CD8-positive, alpha-beta memory T cell (primary cell): ENCODE measurements at regions not wholly inside any gene's neighbourhood (a gene's known extent, or its start where the extent isn't known, plus 50 kb on each side); places are given as distances from the start of the nearest gene placed in this dataset.

ENCODE experiments used
- CTCF ChIA-PET: fragments of 350-600 bp; sonication (Branson Sonifier 250); formaldehyde crosslinking; loops from one replicate; lab custom pipeline; 2021; ENCODE audit warnings: antibody characterized with exemption; lab: Charles Lee
- POLR2A ChIA-PET: fragments of 350-600 bp; sonication (Branson Sonifier 250); formaldehyde crosslinking; loops from one replicate; lab custom pipeline; 2021; ENCODE audit warnings: antibody characterized with exemption; lab: Charles Lee
- DNase-seq, 5 donors: peaks; one replicate each; pipeline versions ENCODE4 v3.0.0 to v3.0.0-alpha.2; 2020 to 2022; ENCODE audit warnings: mixed read lengths in 1 of 5
- H3K27ac ChIP-seq: one replicate; pipeline ENCODE4 v1.7.0; 2013; ENCODE audit warnings: low read depth, mild to moderate bottlenecking, low read length, moderate library complexity
- H3K27me3 ChIP-seq: 2 replicates; pipeline ENCODE4 v1.7.0; 2013; ENCODE audit warnings: low read length, mild to moderate bottlenecking; ENCODE audit not compliant: insufficient read depth, poor library complexity, severe bottlenecking
- H3K36me3 ChIP-seq: 2 replicates; pipeline ENCODE4 v1.7.0; 2013; ENCODE audit warnings: mild to moderate bottlenecking, low read length, moderate library complexity; ENCODE audit not compliant: insufficient read depth
- H3K4me1 ChIP-seq: 2 replicates; pipeline ENCODE4 v1.7.0; 2013; ENCODE audit warnings: mild to moderate bottlenecking, low read length, moderate library complexity; ENCODE audit not compliant: insufficient read depth
- H3K4me3 ChIP-seq: 2 replicates; pipeline ENCODE4 v1.7.0; 2013; ENCODE audit warnings: mild to moderate bottlenecking, low read length
- H3K9me3 ChIP-seq: 2 replicates; pipeline ENCODE4 v1.7.0; 2013; ENCODE audit warnings: mild to moderate bottlenecking, low read length
- H3K27ac Mint-ChIP-seq, 8 donors: one replicate each; pipeline ENCODE4 v1.8.0; 2020 to 2021; ENCODE audit warnings: mixed read lengths in 8 of 8, mild to moderate bottlenecking in 6 of 8, inconsistent platforms in 3 of 8, moderate library complexity in 3 of 8
- H3K27me3 Mint-ChIP-seq, 2 donors: one replicate each; pipeline ENCODE4 v1.8.0; 2020 to 2021; ENCODE audit warnings: mixed read lengths in 2 of 2, mild to moderate bottlenecking in 1 of 2, moderate library complexity in 1 of 2
- H3K36me3 Mint-ChIP-seq, 3 donors: one replicate each; pipeline ENCODE4 v1.8.0; 2020 to 2021; ENCODE audit warnings: mixed read lengths in 3 of 3, inconsistent platforms in 1 of 3, mild to moderate bottlenecking in 1 of 3
- H3K4me1 Mint-ChIP-seq, 3 donors: one replicate each; pipeline ENCODE4 v1.8.0; 2020 to 2021; ENCODE audit warnings: mixed read lengths in 3 of 3, inconsistent platforms in 1 of 3, mild to moderate bottlenecking in 1 of 3
- H3K4me3 Mint-ChIP-seq, 7 donors: one replicate each; pipeline ENCODE4 v1.8.0; 2020 to 2021; ENCODE audit warnings: mixed read lengths in 7 of 7, mild to moderate bottlenecking in 6 of 7, moderate library complexity in 4 of 7, inconsistent platforms in 2 of 7
- H3K9me3 Mint-ChIP-seq, 5 donors: one replicate each; pipeline ENCODE4 v1.8.0; 2020 to 2022; ENCODE audit warnings: mixed read lengths in 5 of 5, mild to moderate bottlenecking in 3 of 5, moderate library complexity in 2 of 5, inconsistent platforms in 1 of 5

DNA sequence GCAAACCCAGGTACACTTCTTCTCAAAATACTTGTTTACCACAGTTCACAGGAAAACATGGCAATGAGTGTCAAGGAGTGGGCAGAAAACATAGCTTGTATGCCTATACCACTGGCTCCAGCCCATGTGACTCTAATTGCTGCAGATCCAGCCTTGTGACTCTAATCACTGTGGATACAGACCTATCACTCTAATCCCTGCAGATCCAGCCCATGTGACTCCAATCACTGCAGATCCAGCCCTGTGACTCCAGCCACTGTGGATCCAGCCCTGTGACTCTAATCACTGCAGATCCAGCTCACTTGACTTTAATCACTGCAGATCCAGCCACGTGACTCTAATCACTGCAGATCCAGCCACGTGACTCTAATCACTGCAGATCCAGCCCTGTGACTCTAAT lies 366.3 kb upstream of the IRX4 start:
- Mint-ChIP-seq H3K9me3 (peaks cover 0 to 5% (median 1%) of the 10 kb centered on the region in 5 donors), H3K4me1 (no peaks in the 10 kb centered on the region), H3K27ac (no peak overlapping the region), H3K27me3 (peaks cover 0 to 1% of the 10 kb centered on the region in 2 donors), H3K4me3 (no peak overlapping the region), H3K36me3 (no peaks in the 10 kb centered on the region)
- Histone ChIP-seq H3K27ac (no peak overlapping the region), H3K9me3 (no peaks in the 10 kb centered on the region), H3K27me3 (no peaks in the 10 kb centered on the region), H3K4me3 (no peak overlapping the region), H3K36me3 (no peaks in the 10 kb centered on the region), H3K4me1 (no peaks in the 10 kb centered on the region)
- ChIA-PET CTCF (no interaction called here), POLR2A (no interaction called here)
- DNase-seq, result no peak

DNA sequence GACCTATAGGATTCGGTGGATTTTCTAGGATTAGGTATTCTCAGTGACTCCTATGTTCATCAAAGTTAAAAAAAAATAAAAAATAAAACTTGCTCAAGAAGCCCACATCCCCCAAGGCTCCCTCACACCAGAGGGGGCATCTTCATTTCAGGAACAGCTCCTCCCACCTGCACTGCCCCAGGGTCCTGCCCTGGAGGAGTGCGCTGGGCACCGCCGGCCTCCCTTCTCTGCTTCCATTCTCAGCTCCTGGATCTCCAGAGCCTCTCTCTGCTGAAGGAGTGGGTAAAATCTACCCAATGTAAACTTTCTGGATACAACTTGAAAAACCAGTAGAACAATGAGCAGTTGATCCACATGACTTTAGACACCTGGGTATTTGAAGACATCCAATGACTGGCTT lies 359.8 kb upstream of the IRX4 start:
- ChIA-PET CTCF (no interaction called here), POLR2A (no interaction called here)
- DNase-seq, result no peak
- Mint-ChIP-seq H3K27ac (no peak overlapping the region), H3K4me3 (no peak overlapping the region), H3K4me1 (no peaks in the 10 kb centered on the region), H3K9me3 (peaks cover 0 to 7% (median 1%) of the 10 kb centered on the region in 5 donors), H3K36me3 (no peaks in the 10 kb centered on the region), H3K27me3 (peaks cover 0 to 1% of the 10 kb centered on the region in 2 donors)
- no peaks in the 10 kb centered on the region for H3K4me1 ChIP-seq
- H3K27me3 ChIP-seq, result no peaks in the 10 kb centered on the region
- no peaks in the 10 kb centered on the region for H3K36me3 ChIP-seq
- no peak overlapping the region for H3K27ac ChIP-seq
- no peaks in the 10 kb centered on the region for H3K9me3 ChIP-seq
- no peak overlapping the region for H3K4me3 ChIP-seq

DNA sequence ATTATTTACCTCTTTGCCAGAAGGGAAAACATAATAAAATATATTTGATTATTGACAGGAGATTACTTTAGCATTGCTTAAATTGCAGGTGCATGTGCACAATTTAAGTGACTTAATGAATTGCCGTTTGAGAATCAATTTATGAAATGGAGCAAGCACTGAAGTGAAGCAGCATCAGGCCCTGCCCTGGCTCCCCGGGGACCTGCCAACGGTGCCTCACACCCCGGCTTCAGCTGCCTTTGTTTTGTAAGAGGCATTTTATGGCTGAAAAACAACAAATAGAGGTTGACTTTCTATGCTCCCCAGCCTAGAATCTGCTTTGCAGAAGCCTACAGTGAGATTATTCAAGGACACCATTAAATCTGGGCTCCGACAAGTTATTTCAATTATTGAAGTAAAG lies 359.1 kb upstream of the IRX4 start:
- DNase-seq, result no peak
- no peak overlapping the region for H3K4me3 Mint-ChIP-seq
- no peaks in the 10 kb centered on the region for H3K36me3 Mint-ChIP-seq
- H3K27me3 Mint-ChIP-seq, result peaks cover 0 to 1% of the 10 kb centered on the region in 2 donors
- H3K27ac ChIP-seq, result no peak overlapping the region
- no peaks in the 10 kb centered on the region for H3K4me1 Mint-ChIP-seq
- ChIA-PET CTCF (no interaction called here), POLR2A (no interaction called here)
- no peaks in the 10 kb centered on the region for H3K36me3 ChIP-seq
- no peaks in the 10 kb centered on the region for H3K4me1 ChIP-seq
- no peaks in the 10 kb centered on the region for H3K27me3 ChIP-seq
- H3K27ac Mint-ChIP-seq, result no peak overlapping the region
- H3K9me3 ChIP-seq, result no peaks in the 10 kb centered on the region
- no peak overlapping the region for H3K4me3 ChIP-seq
- H3K9me3 Mint-ChIP-seq, result peaks cover 0 to 5% (median 3%) of the 10 kb centered on the region in 5 donors

GRCh38 chr5:2240118-2240904 lies 357.6 kb upstream of the IRX4 start:
- Histone ChIP-seq H3K9me3 (no peaks in the 10 kb centered on the region), H3K27me3 (no peaks in the 10 kb centered on the region), H3K4me3 (no peak overlapping the region), H3K27ac (no peak overlapping the region), H3K4me1 (no peaks in the 10 kb centered on the region), H3K36me3 (no peaks in the 10 kb centered on the region)
- Mint-ChIP-seq H3K36me3 (no peaks in the 10 kb centered on the region), H3K27me3 (peaks cover 0 to 1% of the 10 kb centered on the region in 2 donors), H3K4me1 (no peaks in the 10 kb centered on the region), H3K4me3 (no peak overlapping the region), H3K9me3 (peaks cover 2 to 14% (median 4%) of the 10 kb centered on the region in 5 donors), H3K27ac (no peak overlapping the region)
- ChIA-PET POLR2A (no interaction called here), CTCF (no interaction called here)
- DNase-seq, result no peak

GRCh38 chr5:2239201-2239910 lies 356.6 kb upstream of the IRX4 start:
- Histone ChIP-seq H3K4me3 (no peak overlapping the region), H3K27me3 (no peaks in the 10 kb centered on the region), H3K27ac (no peak overlapping the region), H3K4me1 (no peaks in the 10 kb centered on the region), H3K36me3 (no peaks in the 10 kb centered on the region), H3K9me3 (no peaks in the 10 kb centered on the region)
- POLR2A ChIA-PET, result no interaction called here
- CTCF ChIA-PET, result no interaction called here
- Mint-ChIP-seq H3K4me1 (no peaks in the 10 kb centered on the region), H3K27me3 (peaks cover 0 to 3% of the 10 kb centered on the region in 2 donors), H3K9me3 (peaks cover 8 to 15% (median 11%) of the 10 kb centered on the region in 5 donors), H3K27ac (no peak overlapping the region), H3K4me3 (no peak overlapping the region), H3K36me3 (no peaks in the 10 kb centered on the region)
- DNase-seq, result no peak

- H3K4me1 Mint-ChIP-seq, result no peaks in the 10 kb centered on the region
- no peak for DNase-seq
- POLR2A ChIA-PET, result no interaction called here
- no peaks in the 10 kb centered on the region for H3K9me3 ChIP-seq
- H3K27ac ChIP-seq, result no peak overlapping the region
- H3K4me3 Mint-ChIP-seq, result no peak overlapping the region
- no peaks in the 10 kb centered on the region for H3K4me1 ChIP-seq
- CTCF ChIA-PET, result no interaction called here
- peaks cover 9 to 20% (median 14%) of the 10 kb centered on the region in 5 donors for H3K9me3 Mint-ChIP-seq
- no peaks in the 10 kb centered on the region for H3K27me3 ChIP-seq
- no peaks in the 10 kb centered on the region for H3K36me3 Mint-ChIP-seq
- no peak overlapping the region for H3K4me3 ChIP-seq
- no peak overlapping the region for H3K27ac Mint-ChIP-seq
- H3K27me3 Mint-ChIP-seq, result peaks cover 0 to 3% of the 10 kb centered on the region in 2 donors
- no peaks in the 10 kb centered on the region for H3K36me3 ChIP-seq
Observed at GRCh38 chr5:2238732-2239131, 356.0 kb upstream of the IRX4 start.

DNA sequence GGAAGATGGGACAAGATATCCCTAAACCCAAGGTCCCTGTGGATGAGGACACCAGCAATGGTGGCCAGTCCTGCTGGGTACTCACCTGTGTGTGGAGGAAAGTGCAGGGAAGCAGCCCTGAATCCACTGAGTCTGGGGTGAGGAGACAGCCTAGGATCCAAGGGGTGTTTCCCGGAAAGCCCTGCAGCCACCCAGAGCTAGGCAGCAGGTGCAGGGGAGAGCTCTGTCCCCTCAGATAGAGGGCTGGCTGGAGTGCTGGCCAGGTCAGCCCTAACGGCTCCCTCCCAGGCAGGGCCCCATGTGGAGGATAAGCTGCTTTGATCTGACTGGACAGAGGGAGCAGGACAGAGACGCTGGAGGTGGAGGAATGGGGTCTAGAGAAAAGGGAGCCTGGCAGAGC lies 344.7 kb upstream of the IRX4 start:
- ChIA-PET CTCF (no interaction called here), POLR2A (no interaction called here)
- Mint-ChIP-seq H3K4me3 (no peak overlapping the region), H3K36me3 (no peaks in the 10 kb centered on the region), H3K4me1 (no peaks in the 10 kb centered on the region), H3K9me3 (peaks cover 0 to 2% (median 0%) of the 10 kb centered on the region in 5 donors), H3K27ac (no peak overlapping the region), H3K27me3 (peaks cover 0 to 3% of the 10 kb centered on the region in 2 donors)
- H3K9me3 ChIP-seq, result no peaks in the 10 kb centered on the region
- no peak overlapping the region for H3K4me3 ChIP-seq
- no peak overlapping the region for H3K27ac ChIP-seq
- no peak for DNase-seq
- no peaks in the 10 kb centered on the region for H3K36me3 ChIP-seq
- no peaks in the 10 kb centered on the region for H3K27me3 ChIP-seq
- no peaks in the 10 kb centered on the region for H3K4me1 ChIP-seq

DNA sequence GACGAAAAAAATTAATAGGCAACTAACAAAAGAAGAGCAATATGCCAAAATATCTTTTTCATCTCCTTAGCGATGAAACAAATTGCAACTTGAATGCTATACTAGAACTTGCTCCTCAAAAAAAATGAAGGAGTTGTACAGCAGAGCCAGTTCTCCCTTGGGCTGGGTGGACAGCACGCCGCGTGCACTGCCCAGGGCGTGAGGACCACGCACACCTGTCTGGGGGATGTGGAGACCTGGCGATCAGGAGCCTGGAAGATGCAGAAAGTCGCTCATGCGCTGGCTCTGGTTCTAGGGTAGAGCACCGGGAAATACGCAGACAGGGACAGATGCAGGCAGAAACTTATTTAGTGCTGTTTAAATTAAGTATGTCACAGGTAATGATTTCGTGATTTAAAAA lies 342.0 kb upstream of the IRX4 start:
- DNase-seq, result no peak
- Histone ChIP-seq H3K27ac (no peak overlapping the region), H3K9me3 (no peaks in the 10 kb centered on the region), H3K36me3 (no peaks in the 10 kb centered on the region), H3K27me3 (no peaks in the 10 kb centered on the region), H3K4me3 (no peak overlapping the region), H3K4me1 (no peaks in the 10 kb centered on the region)
- Mint-ChIP-seq H3K4me3 (no peak overlapping the region), H3K27ac (no peak overlapping the region), H3K4me1 (no peaks in the 10 kb centered on the region), H3K36me3 (no peaks in the 10 kb centered on the region), H3K9me3 (peaks cover 0 to 2% (median 0%) of the 10 kb centered on the region in 5 donors), H3K27me3 (peaks cover 0 to 3% of the 10 kb centered on the region in 2 donors)
- POLR2A ChIA-PET, result no interaction called here
- CTCF ChIA-PET, result no interaction called here
